Colonic mucosa (tissue), 4 donors: ENCODE measurements at regions not wholly inside any gene's neighbourhood (a gene's known extent, or its start where the extent isn't known, plus 50 kb on each side); places are given as distances from the start of the nearest gene placed in this dataset.

Source experiments
- DNase-seq: peaks from one replicate; pipeline ENCODE4 v3.0.0-alpha.2; 2020
- H3K27ac ChIP-seq: fragments of 200-600 bp; one replicate; pipeline ENCODE4 v1.8.0; 2021
- H3K27me3 ChIP-seq: fragments of 200-600 bp; one replicate; pipeline ENCODE4 v1.8.0; 2021
- H3K36me3 ChIP-seq: fragments of 200-600 bp; one replicate; pipeline ENCODE4 v1.8.0; 2021
- H3K4me1 ChIP-seq: fragments of 200-600 bp; one replicate; pipeline ENCODE4 v1.8.0; 2021; ENCODE audit warnings: mild to moderate bottlenecking
- H3K4me3 ChIP-seq: fragments of 200-600 bp; one replicate; pipeline ENCODE4 v1.8.0; 2021
- H3K9ac ChIP-seq, 2 donors: one replicate each; pipeline ENCODE4 v1.7.0; 2013; ENCODE audit warnings: control low read depth in 2 of 2, low read depth in 2 of 2, low read length in 2 of 2
- H3K9me3 ChIP-seq: fragments of 200-600 bp; one replicate; pipeline ENCODE4 v1.8.0; 2021
- intact Hi-C: fragments of 100-400 bp; cut with DNase I; formaldehyde crosslinking; loops from one replicate; pipeline ENCODE4 v1.14.1; 2022
- TF ChIP-seq, protein P1 (sequence below): fragments of 200-600 bp; IDR thresholded peaks from one replicate; pipeline ENCODE4 v1.8.0; 2022; ENCODE audit warnings: antibody characterized with exemption, mild to moderate bottlenecking
- donor health status: healthy.
- donor health status: DM: no; HTN: no; CAD: no.
- donor health status: DM: no; HTN: no; CAD: no.

DNA sequence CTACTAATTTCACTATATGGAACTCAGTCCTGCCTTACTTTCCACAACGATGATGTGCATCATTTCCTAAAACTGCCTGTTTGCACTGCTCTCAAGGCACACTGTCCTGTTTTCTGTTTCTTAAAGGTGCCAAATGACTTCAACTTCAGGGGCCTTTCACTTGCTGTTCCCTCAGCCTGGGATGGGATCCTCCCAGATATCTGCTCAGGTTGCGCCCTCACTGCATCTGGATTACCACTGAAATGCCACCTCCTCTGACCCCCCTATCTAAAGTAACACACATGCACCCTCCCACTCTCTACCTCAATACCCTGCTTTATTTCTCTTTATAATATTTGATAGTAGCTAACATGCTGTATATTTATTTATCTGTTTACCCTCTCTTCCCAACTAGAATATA lies 123.8 kb upstream of the CMC1 start:
- H3K27me3 ChIP-seq = no peaks in the 10 kb centered on the region
- TF ChIP-seq, protein P1, sequence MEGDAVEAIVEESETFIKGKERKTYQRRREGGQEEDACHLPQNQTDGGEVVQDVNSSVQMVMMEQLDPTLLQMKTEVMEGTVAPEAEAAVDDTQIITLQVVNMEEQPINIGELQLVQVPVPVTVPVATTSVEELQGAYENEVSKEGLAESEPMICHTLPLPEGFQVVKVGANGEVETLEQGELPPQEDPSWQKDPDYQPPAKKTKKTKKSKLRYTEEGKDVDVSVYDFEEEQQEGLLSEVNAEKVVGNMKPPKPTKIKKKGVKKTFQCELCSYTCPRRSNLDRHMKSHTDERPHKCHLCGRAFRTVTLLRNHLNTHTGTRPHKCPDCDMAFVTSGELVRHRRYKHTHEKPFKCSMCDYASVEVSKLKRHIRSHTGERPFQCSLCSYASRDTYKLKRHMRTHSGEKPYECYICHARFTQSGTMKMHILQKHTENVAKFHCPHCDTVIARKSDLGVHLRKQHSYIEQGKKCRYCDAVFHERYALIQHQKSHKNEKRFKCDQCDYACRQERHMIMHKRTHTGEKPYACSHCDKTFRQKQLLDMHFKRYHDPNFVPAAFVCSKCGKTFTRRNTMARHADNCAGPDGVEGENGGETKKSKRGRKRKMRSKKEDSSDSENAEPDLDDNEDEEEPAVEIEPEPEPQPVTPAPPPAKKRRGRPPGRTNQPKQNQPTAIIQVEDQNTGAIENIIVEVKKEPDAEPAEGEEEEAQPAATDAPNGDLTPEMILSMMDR = no peak
- no peak overlapping the region for H3K9ac ChIP-seq
- DNase-seq = no peak
- no peaks in the 10 kb centered on the region for H3K36me3 ChIP-seq
- intact Hi-C loops = no loop called here
- no peak overlapping the region for H3K4me3 ChIP-seq
- H3K4me1 ChIP-seq = no peaks in the 10 kb centered on the region
- H3K9me3 ChIP-seq = no peaks in the 10 kb centered on the region
- no peak overlapping the region for H3K27ac ChIP-seq

DNA sequence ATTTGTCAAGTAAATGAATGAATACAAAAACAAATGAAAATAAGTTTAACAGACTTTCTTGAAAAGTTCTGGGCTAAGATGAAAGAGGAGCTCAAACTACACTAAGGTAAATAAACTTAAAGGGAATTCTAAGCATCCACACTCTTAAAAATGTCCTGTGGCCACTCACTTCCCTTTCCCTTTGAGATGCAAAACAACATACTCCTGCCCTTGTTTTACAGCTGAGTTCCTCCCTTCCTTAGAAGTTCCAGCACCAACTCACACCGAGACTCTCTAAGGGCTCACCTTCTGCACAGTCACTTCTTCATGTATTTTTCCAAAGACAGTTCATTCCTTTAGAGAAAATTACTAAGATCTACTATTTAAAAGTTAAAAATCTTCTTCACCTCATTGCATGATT lies 123.3 kb upstream of the CMC1 start:
- TF ChIP-seq, protein P1 = no peak
- intact Hi-C loops = no loop called here
- H3K27me3 ChIP-seq = no peaks in the 10 kb centered on the region
- H3K36me3 ChIP-seq = no peaks in the 10 kb centered on the region
- DNase-seq = no peak
- H3K9ac ChIP-seq = no peak overlapping the region
- H3K4me3 ChIP-seq = no peak overlapping the region
- no peak overlapping the region for H3K27ac ChIP-seq
- H3K9me3 ChIP-seq = no peaks in the 10 kb centered on the region
- no peaks in the 10 kb centered on the region for H3K4me1 ChIP-seq

DNA sequence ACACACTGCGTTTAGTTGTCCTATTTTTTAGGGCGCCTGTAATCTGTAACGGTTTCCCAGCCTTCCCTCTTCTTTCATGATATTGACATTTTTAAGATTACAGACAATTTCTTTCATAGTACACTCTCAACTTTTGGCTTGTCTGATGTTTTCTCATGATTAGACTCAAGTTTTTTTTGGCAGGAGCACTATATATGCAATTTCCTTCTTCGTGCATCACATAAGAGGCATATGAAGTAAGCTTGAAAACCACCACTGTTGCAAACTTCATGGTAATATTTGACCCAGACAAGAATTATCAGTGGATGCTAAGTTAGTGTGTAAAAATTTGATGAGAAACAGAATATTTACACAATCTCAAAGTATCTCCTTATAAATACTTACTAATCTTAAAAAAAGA lies 119.2 kb upstream of the CMC1 start:
- intact Hi-C loops = no loop called here
- TF ChIP-seq, protein P1 = no peak
- H3K9ac ChIP-seq = no peak overlapping the region
- no peak overlapping the region for H3K27ac ChIP-seq
- no peaks in the 10 kb centered on the region for H3K9me3 ChIP-seq
- no peaks in the 10 kb centered on the region for H3K27me3 ChIP-seq
- H3K4me3 ChIP-seq = no peak overlapping the region
- DNase-seq = no peak
- H3K36me3 ChIP-seq = no peaks in the 10 kb centered on the region
- H3K4me1 ChIP-seq = no peaks in the 10 kb centered on the region

DNA sequence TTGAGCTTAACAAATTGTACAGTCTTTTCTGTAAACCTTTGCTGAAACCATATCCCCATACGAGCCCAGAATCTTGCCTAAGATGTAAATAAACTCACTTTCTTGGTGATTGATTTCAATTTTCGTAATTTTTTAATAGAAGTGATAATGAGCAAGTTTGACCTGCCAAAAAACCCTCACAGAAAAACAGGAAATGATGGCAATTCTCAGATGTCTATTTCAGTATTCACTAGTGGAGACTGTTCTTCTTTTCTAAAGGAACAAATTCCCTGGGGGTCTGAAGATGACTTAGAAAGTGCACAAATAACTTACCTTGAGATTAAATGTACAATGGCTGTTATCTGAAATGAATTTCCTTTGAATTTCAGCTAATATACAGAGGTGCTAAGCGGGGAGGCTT lies 116.5 kb upstream of the CMC1 start:
- Histone ChIP-seq H3K27ac (no peak overlapping the region), H3K36me3 (no peaks in the 10 kb centered on the region), H3K4me1 (no peaks in the 10 kb centered on the region), H3K4me3 (no peak overlapping the region), H3K9me3 (no peaks in the 10 kb centered on the region), H3K9ac (no peak overlapping the region), H3K27me3 (no peaks in the 10 kb centered on the region)
- TF ChIP-seq, protein P1 = no peak
- DNase-seq = no peak
- intact Hi-C loops = no loop called here

DNA sequence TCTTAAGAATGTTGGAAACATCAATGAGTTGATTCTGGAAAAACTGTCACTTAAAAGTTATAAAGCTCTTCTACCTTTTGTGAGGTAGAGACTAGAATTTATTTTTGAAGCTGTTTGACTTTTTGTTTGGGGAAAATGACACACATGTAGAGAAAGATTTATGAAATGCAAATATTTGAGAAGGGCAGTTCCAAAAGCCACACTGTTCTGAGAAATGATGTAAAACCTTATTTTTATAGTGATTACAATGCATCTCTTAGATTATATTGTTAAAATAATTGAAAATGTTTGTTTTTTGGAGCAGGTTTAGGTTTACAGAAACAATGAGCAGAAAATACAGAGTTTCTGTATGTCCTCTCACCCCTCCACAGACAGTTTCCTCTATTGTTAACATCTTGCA lies 116.1 kb upstream of the CMC1 start:
- Histone ChIP-seq H3K27me3 (no peaks in the 10 kb centered on the region), H3K9me3 (no peaks in the 10 kb centered on the region), H3K27ac (no peak overlapping the region), H3K4me1 (no peaks in the 10 kb centered on the region), H3K9ac (no peak overlapping the region), H3K36me3 (no peaks in the 10 kb centered on the region), H3K4me3 (no peak overlapping the region)
- TF ChIP-seq, protein P1 = no peak
- intact Hi-C loops = no loop called here
- no peak for DNase-seq

DNA sequence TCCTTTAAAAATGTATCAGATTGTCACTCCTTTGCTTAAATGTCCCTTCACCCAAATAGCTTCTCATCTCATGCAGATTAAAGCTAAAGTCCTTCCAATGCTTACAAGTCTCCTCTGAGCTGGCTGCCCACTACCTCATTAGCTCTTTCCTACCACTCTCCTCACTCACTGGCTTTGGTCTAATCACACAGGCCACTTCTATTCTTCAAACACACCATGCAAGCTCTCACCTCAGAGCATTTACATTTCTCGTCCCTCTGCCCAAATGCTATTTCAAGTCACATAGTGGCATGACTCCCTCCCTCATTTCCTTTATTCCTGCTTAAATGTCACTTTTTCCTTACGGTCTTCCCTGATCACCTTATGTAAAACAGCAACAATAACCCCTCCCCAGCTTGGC lies 110.6 kb upstream of the CMC1 start:
- Histone ChIP-seq H3K9ac (no peak overlapping the region), H3K36me3 (no peaks in the 10 kb centered on the region), H3K4me1 (no peaks in the 10 kb centered on the region), H3K4me3 (no peak overlapping the region), H3K27me3 (no peaks in the 10 kb centered on the region), H3K27ac (no peak overlapping the region), H3K9me3 (no peaks in the 10 kb centered on the region)
- TF ChIP-seq, protein P1 = no peak
- DNase-seq = no peak
- intact Hi-C loops = no loop called here
